ENCODE measurements at regions not wholly inside any gene's neighbourhood (a gene's known extent, or its start where the extent isn't known, plus 50 kb on each side); places are given as distances from the start of the nearest gene placed in this dataset.
"Not testable (repeated sequence)": the region's sequence is repeated elsewhere in the genome, so short reads cannot be mapped to it uniquely, and the experiment has no call there.

- no peaks in the 10 kb centered on the region for H3K9me3 ChIP-seq (ENCODE audit: low read depth)
- no peaks in the 10 kb centered on the region for H3K4me1 ChIP-seq (ENCODE audit: insufficient read depth)
- no peak overlapping the region for H3K9ac ChIP-seq
- H2AFZ ChIP-seq, result no peak overlapping the region
- H3K36me3 ChIP-seq (ENCODE audit: low read depth), result no peaks in the 10 kb centered on the region
- 27 to 33% methylated on average over 8 of the region's 8 CpGs for WGBS, 2 experiments (ENCODE audit: low coverage in 1 of 2, low lambda C conversion rate in 2 of 2, missing lambda C conversion rate in 2 of 2)
- no peak overlapping the region for H3K4me3 ChIP-seq
- DNase-seq, result no peak
- H3K27ac ChIP-seq, result no peak overlapping the region
- H4K20me1 ChIP-seq (ENCODE audit: insufficient read depth), result no peaks in the 10 kb centered on the region
- no peaks in the 10 kb centered on the region for H3K27me3 ChIP-seq (replicated peaks; ENCODE audit: insufficient read depth)
- no peaks in the 10 kb centered on the region for H3K9me2 ChIP-seq (ENCODE audit: insufficient read depth)
- no peaks in the 10 kb centered on the region for H3K79me2 ChIP-seq (ENCODE audit: insufficient read depth)
- H3F3A ChIP-seq (ENCODE audit: insufficient read depth), result no peaks in the 10 kb centered on the region
- in situ Hi-C loops (cut with MboI), result no loop called here
- H3K4me2 ChIP-seq (ENCODE audit: unreplicated experiment), result no peak overlapping the region
- TF ChIP-seq EZH2 (IDR thresholded peaks at IDR 0.05; ENCODE audit: insufficient read depth, poor library complexity, severe bottlenecking) (no peak), EZH2phosphoT487 (IDR thresholded peaks at IDR 0.05; ENCODE audit: insufficient read depth, low read depth) (no peak)
Observed at GRCh38 chr2:59339121-59339836, 1098.2 kb upstream of the FANCL start.

GRCh38 chr2:59333007-59333406, 1091.9 kb upstream of the FANCL start:
- no peak overlapping the region for H3K9ac ChIP-seq
- H4K20me1 ChIP-seq (ENCODE audit: insufficient read depth), result no peaks in the 10 kb centered on the region
- H3K27ac ChIP-seq, result no peak overlapping the region
- no peaks in the 10 kb centered on the region for H3K79me2 ChIP-seq (ENCODE audit: insufficient read depth)
- no peak overlapping the region for H3K4me2 ChIP-seq (ENCODE audit: unreplicated experiment)
- no peaks in the 10 kb centered on the region for H3K4me1 ChIP-seq (ENCODE audit: insufficient read depth)
- no peaks in the 10 kb centered on the region for H3F3A ChIP-seq (ENCODE audit: insufficient read depth)
- whole genome bisulfite sequencing, 2 experiments (ENCODE audit: low coverage in 1 of 2, low lambda C conversion rate in 2 of 2, missing lambda C conversion rate in 2 of 2), result 13 to 15% methylated on average over 4 of the region's 4 CpGs
- TF ChIP-seq EZH2phosphoT487 (IDR thresholded peaks at IDR 0.05; ENCODE audit: insufficient read depth, low read depth) (no peak), EZH2 (IDR thresholded peaks at IDR 0.05; ENCODE audit: insufficient read depth, poor library complexity, severe bottlenecking) (no peak)
- DNase-seq, result no peak
- H2AFZ ChIP-seq, result no peak overlapping the region
- in situ Hi-C loops (cut with MboI), result no loop called here
- H3K9me3 ChIP-seq (ENCODE audit: low read depth), result no peaks in the 10 kb centered on the region
- no peaks in the 10 kb centered on the region for H3K36me3 ChIP-seq (ENCODE audit: low read depth)
- H3K27me3 ChIP-seq (replicated peaks; ENCODE audit: insufficient read depth), result no peaks in the 10 kb centered on the region
- H3K9me2 ChIP-seq (ENCODE audit: insufficient read depth), result no peaks in the 10 kb centered on the region
- H3K4me3 ChIP-seq, result no peak overlapping the region

GRCh38 chr2:59326581-59327365, 1085.6 kb upstream of the FANCL start:
- WGBS, 2 experiments (ENCODE audit: low coverage in 1 of 2, low lambda C conversion rate in 2 of 2, missing lambda C conversion rate in 2 of 2), result 47 to 48% methylated on average over 14 of the region's 14 CpGs
- H3K79me2 ChIP-seq (ENCODE audit: insufficient read depth); H3K36me3 ChIP-seq (ENCODE audit: low read depth); H3K9ac ChIP-seq; H3K4me3 ChIP-seq; H2AFZ ChIP-seq; H3K9me2 ChIP-seq (ENCODE audit: insufficient read depth); H3K9me3 ChIP-seq (ENCODE audit: low read depth); DNase-seq; H3K4me2 ChIP-seq (ENCODE audit: unreplicated experiment); H3K4me1 ChIP-seq (ENCODE audit: insufficient read depth); H3K27me3 ChIP-seq (replicated peaks; ENCODE audit: insufficient read depth); H4K20me1 ChIP-seq (ENCODE audit: insufficient read depth); H3K27ac ChIP-seq; in situ Hi-C loops (cut with MboI); H3F3A ChIP-seq (ENCODE audit: insufficient read depth): not testable (repeated sequence)

GRCh38 chr2:59322870-59323269, 1081.7 kb upstream of the FANCL start:
- no peaks in the 10 kb centered on the region for H3K27me3 ChIP-seq (replicated peaks; ENCODE audit: insufficient read depth)
- no peaks in the 10 kb centered on the region for H3K9me3 ChIP-seq (ENCODE audit: low read depth)
- no peaks in the 10 kb centered on the region for H3F3A ChIP-seq (ENCODE audit: insufficient read depth)
- WGBS, 2 experiments (ENCODE audit: low coverage in 1 of 2, low lambda C conversion rate in 2 of 2, missing lambda C conversion rate in 2 of 2), result 29 to 33% methylated on average over 2 of the region's 2 CpGs
- H3K9ac ChIP-seq, result no peak overlapping the region
- no peak overlapping the region for H2AFZ ChIP-seq
- in situ Hi-C loops (cut with MboI), result loop anchor here (25.0 kb wide), 1 partner anchor 1264 kb away; no protein-coding TSS in a partner anchor
- no peaks in the 10 kb centered on the region for H4K20me1 ChIP-seq (ENCODE audit: insufficient read depth)
- H3K4me3 ChIP-seq, result no peak overlapping the region
- no peak for DNase-seq
- H3K9me2 ChIP-seq (ENCODE audit: insufficient read depth), result no peaks in the 10 kb centered on the region
- TF ChIP-seq EZH2 (IDR thresholded peaks at IDR 0.05; ENCODE audit: insufficient read depth, poor library complexity, severe bottlenecking) (no peak), EZH2phosphoT487 (IDR thresholded peaks at IDR 0.05; ENCODE audit: insufficient read depth, low read depth) (no peak)
- H3K27ac ChIP-seq, result no peak overlapping the region
- H3K4me2 ChIP-seq (ENCODE audit: unreplicated experiment), result no peak overlapping the region
- no peaks in the 10 kb centered on the region for H3K79me2 ChIP-seq (ENCODE audit: insufficient read depth)
- H3K4me1 ChIP-seq (ENCODE audit: insufficient read depth), result no peaks in the 10 kb centered on the region
- H3K36me3 ChIP-seq (ENCODE audit: low read depth), result no peaks in the 10 kb centered on the region

All from GM23248 (cell line).